HG02678 (cell line): ENCODE measurements at regions not wholly inside any gene's neighbourhood (a gene's known extent, or its start where the extent isn't known, plus 50 kb on each side); places are given as distances from the start of the nearest gene placed in this dataset.
"Not testable (repeated sequence)": the region's sequence is repeated elsewhere in the genome, so short reads cannot be mapped to it uniquely, and the experiment has no call there.

Experiments
- ATAC-seq: cut with Tn5 transposase; IDR thresholded peaks from one replicate; pipeline ENCODE4 v1.9.1; 2021; ENCODE audit warnings: mild to moderate bottlenecking, moderate library complexity; ENCODE audit not compliant: unreplicated experiment

GRCh38 chr4:24369507-24370029, 214.8 kb downstream of the DHX15 start:
- ATAC-seq: no peak

GRCh38 chr4:24368801-24369200, 215.6 kb downstream of the DHX15 start:
- ATAC-seq: no peak

DNA sequence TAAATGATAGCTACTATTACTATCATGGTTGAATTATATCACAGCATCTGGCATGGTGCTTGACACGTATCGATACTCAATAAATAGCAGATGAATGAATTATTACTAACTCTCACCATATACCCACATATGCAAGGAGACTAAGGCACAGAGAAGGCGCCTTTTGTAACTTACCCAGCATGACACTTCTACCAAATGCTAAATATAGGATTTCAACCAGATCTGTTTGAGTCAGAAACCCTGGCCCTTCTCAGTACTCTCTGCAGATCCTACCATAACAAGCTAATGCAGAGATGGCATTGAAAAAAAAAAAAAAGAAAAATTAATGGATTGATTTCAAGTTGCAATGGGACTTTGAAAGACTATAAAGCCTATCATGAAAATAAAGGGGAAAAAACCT, 219.5 kb downstream of the DHX15 start:
- ATAC-seq: no peak

- ATAC-seq: no peak
These were observed 220.1 kb downstream of the DHX15 start for GRCh38 chr4:24364249-24364648.

DNA sequence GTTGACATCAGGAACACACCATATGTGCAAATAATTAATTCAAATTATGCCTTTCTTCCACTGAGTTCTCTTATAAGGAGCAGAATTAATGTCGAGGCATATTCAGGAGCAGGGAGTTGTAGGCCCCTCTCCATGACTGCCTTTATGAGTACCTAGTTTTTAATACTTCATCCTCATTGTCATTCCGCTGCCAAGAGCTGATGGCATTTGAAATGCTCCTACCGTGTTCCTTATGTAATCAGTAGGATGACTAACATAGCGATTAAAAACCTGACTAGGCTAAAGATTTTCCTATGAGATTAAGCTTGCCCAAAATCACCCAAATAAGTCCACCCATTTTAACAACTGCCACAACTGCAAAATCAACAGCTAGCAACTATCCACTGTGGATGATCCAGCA, 220.6 kb downstream of the DHX15 start:
- ATAC-seq: no peak

- ATAC-seq: no peak
These were observed 232.2 kb downstream of the DHX15 start for GRCh38 chr4:24352112-24352511.

GRCh38 chr4:24349168-24349996, 235.0 kb downstream of the DHX15 start:
- not testable (repeated sequence) for ATAC-seq

DNA sequence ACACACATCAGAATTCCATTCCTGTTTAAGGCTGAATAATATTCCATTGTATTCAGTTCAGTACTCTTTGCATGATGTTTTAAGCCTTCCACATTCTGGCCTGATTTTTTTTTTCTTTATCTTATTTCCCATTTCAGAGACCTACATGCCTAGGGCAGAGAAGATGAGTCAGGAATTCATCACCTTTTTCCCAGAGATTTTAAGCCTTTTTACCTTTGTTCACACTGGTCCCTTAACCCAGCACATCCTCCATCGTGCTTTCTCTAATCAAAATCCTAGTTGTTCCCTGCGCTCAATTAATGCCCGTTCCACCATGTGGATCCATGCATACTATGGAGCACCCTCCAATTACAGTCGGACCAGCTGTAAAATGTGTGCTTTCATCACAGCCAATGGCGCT, 245.1 kb downstream of the DHX15 start:
- no peak for ATAC-seq

- no peak for ATAC-seq
These were observed 246.7 kb downstream of the DHX15 start for GRCh38 chr4:24337451-24338190.

DNA sequence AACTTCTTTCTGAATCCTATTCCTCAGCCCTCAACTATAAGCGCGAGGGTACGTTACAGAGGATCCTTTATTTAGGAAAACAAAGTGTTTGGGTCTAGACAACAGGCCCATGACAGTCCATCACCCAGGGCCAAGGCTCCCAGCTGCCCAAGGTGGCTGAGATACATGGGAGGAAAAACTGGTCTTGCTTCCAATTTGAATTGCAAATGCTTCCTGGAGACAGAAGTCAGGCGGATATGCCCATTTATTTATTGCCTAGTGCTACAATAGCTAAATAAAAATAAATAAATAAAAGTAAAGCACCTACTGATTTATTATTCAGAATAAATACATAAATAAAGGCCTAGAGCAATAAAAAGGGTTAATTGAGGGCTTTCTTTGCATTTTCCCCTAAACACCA, 248.7 kb downstream of the DHX15 start:
- no peak for ATAC-seq

GRCh38 chr4:24334906-24335305, 249.4 kb downstream of the DHX15 start:
- ATAC-seq: no peak

DNA sequence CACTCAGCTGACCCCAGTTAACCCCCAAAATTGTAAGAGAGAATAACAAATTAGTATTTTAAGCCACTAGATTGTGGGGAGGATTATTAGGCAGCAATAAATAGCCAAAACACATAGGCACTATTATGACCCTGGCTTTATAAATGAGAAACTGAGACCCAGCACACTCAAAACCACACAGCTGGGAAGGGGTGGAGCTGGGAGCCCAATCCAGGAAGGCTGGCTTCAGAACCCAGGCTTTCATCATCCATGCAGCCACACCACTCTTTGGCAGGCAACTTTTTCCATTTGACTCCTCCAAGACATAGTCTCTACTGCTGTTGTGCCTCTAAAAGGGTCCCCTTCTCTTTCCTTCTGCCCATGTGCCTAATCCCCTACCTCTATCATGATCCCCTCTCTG, 253.8 kb downstream of the DHX15 start:
- ATAC-seq: no peak

- no peak for ATAC-seq
These were observed 254.2 kb downstream of the DHX15 start for GRCh38 chr4:24330172-24330571.

- ATAC-seq: no peak
These were observed 255.6 kb downstream of the DHX15 start for GRCh38 chr4:24328711-24329110.

GRCh38 chr4:24328310-24328709, 256.0 kb downstream of the DHX15 start:
- no peak for ATAC-seq

GRCh38 chr4:24322995-24323394, 261.4 kb downstream of the DHX15 start:
- no peak for ATAC-seq

DNA sequence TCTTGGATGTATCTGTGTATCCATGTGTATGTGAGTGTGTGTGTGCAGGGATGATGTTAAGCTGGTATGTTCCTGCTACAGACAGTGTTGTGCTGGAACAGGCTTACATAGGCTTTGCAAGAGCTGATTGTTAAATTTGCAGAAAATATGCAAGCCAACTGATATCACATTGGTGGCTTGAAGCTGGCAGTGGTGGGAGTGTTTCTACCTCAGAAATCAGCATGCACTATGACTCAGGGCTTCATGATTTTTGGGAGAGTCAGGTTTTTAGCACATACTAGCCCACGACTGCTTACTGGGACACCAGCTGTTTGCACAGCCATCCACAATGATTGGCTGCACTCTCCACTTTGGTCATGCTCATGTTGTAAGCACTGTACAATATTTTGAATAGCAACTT, 261.8 kb downstream of the DHX15 start:
- no peak for ATAC-seq

DNA sequence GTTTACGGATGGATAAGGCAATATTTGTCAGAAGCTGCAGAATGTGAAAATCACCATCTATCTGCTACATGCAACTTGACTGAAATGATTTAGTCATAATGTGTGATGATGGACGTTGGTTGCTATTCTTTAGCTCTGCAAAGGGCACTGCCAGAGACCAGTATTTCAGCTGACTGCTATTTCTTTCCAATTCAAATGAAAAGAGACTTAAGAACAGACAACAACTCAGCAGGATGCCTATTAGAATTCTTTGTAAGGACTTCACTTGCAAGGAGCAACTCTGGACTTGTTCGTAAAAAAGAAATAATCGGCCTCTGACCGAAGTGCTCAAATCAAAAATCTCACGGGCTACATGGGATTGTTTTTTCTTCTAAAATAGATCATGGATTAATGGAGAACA, 262.7 kb downstream of the DHX15 start:
- ATAC-seq: no peak

GRCh38 chr4:24321131-24321530, 263.2 kb downstream of the DHX15 start:
- ATAC-seq: no peak

- ATAC-seq: no peak
These were observed 265.0 kb downstream of the DHX15 start for GRCh38 chr4:24319387-24319786.

DNA sequence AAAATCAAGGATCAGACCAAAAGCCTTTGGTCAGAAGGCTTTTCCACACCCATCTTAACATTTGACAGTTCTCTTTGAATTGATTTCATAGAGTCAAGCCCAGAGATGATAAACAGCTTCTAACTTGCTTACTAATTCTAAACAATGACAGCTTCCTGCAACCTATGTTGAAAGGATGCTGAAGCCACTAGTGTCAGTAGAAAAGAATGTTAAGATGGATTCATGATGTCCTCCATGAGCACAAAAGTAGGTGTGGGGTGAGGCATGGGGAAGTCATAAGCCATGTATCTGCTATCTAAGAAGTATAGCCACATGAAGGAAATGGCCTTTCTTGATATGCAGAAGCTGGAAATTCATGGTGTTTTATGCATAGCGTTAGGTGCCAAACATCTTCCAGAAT, 269.3 kb downstream of the DHX15 start:
- no peak for ATAC-seq

DNA sequence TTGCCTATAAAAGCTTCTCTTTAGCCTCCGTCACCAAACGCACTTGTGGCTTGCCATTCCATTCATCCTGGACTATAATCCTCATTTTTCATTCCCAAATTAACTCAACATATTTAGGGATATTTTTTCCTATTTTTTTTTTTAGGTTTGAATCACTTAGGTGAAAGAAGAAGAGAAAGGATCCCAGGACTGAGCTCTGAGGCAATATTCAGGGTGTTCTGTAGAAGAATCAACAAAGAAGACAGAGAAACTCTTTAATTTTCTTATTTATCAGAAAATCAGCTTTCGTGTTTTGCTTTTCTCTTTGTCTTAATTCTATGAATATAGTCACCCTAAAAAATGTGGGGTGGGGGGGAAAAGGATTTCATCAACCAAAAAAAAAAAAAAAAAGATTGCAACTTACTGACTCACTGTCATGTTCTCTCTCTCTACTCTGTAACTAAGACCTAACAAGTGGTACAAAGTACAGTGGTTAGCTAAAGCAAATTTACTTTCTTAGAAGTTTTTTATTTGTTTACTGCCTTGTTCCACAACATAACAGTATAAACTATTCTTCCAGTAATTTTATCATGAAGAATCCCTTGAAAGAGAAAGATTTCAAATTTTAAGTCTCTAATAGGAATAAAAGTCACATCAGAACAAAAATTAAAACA, 272.0 kb downstream of the DHX15 start:
- ATAC-seq: no peak
